ENCODE measurements at regions not wholly inside any gene's neighbourhood (a gene's known extent, or its start where the extent isn't known, plus 50 kb on each side); places are given as distances from the start of the nearest gene placed in this dataset.

GRCh38 chr6:67766057-67766456 is 869.0 kb upstream of the ADGRB3 start:
- TF ChIP-seq EZH2 (IDR thresholded peaks at IDR 0.05; ENCODE audit: borderline replicate concordance, low read depth, low read length, poor library complexity, severe bottlenecking), result no peak
- no peak for TF ChIP-seq CTCF (conservative IDR thresholded peaks at IDR 0.05; ENCODE audit: low read depth, low read length)

Measured in A673 (cell line).